ENCODE measurements at regions not wholly inside any gene's neighbourhood (a gene's known extent, or its start where the extent isn't known, plus 50 kb on each side); places are given as distances from the start of the nearest gene placed in this dataset.

DNA sequence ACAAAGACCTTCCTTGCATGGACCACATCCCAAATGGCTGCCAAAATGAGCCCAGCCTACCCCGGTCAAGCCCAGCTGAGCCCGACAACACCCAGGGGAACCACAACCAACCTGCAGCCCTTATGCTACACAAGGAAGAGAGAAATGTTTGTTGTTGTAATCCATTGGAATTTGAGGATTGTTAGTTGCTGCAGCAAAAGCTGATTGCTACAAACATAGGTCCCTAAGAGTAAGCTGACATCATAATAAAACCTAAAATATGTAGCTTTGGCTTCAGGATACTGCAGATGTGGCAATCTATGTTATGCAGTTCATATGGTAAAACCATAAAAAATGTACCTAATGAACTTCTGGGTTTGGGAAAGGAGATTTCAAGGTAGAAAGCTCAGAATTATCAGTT is 65.5 kb upstream of the DNAH14 start:
- TF ChIP-seq, protein P1, sequence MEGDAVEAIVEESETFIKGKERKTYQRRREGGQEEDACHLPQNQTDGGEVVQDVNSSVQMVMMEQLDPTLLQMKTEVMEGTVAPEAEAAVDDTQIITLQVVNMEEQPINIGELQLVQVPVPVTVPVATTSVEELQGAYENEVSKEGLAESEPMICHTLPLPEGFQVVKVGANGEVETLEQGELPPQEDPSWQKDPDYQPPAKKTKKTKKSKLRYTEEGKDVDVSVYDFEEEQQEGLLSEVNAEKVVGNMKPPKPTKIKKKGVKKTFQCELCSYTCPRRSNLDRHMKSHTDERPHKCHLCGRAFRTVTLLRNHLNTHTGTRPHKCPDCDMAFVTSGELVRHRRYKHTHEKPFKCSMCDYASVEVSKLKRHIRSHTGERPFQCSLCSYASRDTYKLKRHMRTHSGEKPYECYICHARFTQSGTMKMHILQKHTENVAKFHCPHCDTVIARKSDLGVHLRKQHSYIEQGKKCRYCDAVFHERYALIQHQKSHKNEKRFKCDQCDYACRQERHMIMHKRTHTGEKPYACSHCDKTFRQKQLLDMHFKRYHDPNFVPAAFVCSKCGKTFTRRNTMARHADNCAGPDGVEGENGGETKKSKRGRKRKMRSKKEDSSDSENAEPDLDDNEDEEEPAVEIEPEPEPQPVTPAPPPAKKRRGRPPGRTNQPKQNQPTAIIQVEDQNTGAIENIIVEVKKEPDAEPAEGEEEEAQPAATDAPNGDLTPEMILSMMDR (conservative IDR thresholded peaks at IDR 0.05 in 1 of 2, IDR thresholded peaks at IDR 0.05 in 1 of 2; ENCODE audit: low read depth in 1 of 2, low read length in 2 of 2) = no peak
- TF ChIP-seq EZH2 (IDR thresholded peaks at IDR 0.05; ENCODE audit: low read length, missing control alignments) = no peak

Data from fibroblast of lung (primary cell).